ENCODE measurements at regions not wholly inside any gene's neighbourhood (a gene's known extent, or its start where the extent isn't known, plus 50 kb on each side); places are given as distances from the start of the nearest gene placed in this dataset.

GRCh38 chr10:108453166-108453565, 1288.7 kb upstream of the SORCS1 start:
- DNase-seq = no peak

GRCh38 chr10:108452533-108452932, 1288.0 kb upstream of the SORCS1 start:
- no peak for DNase-seq

GRCh38 chr10:108450280-108450679, 1285.8 kb upstream of the SORCS1 start:
- DNase-seq = no peak

- DNase-seq = no peak
Observed at GRCh38 chr10:108445746-108446145, 1281.2 kb upstream of the SORCS1 start.

- no peak for DNase-seq
Observed at GRCh38 chr10:108443636-108444035, 1279.1 kb upstream of the SORCS1 start.

- DNase-seq = no peak
Observed at GRCh38 chr10:108439397-108439796, 1274.9 kb upstream of the SORCS1 start.

GRCh38 chr10:108436096-108436495, 1271.6 kb upstream of the SORCS1 start:
- no peak for DNase-seq

- DNase-seq = no peak
Observed at GRCh38 chr10:108434559-108435252, 1270.2 kb upstream of the SORCS1 start.

- no peak for DNase-seq
Observed at GRCh38 chr10:108427146-108427545, 1262.6 kb upstream of the SORCS1 start.

- no peak for DNase-seq
Observed at GRCh38 chr10:108425283-108425964, 1260.9 kb upstream of the SORCS1 start.

- DNase-seq = no peak
Observed at GRCh38 chr10:108424656-108425055, 1260.2 kb upstream of the SORCS1 start.

- no peak for DNase-seq
Observed at GRCh38 chr10:108422286-108422685, 1257.8 kb upstream of the SORCS1 start.

GRCh38 chr10:108421266-108421665, 1256.8 kb upstream of the SORCS1 start:
- DNase-seq = no peak

- DNase-seq = no peak
Observed at GRCh38 chr10:108413954-108414353, 1249.4 kb upstream of the SORCS1 start.

- no peak for DNase-seq
Observed at GRCh38 chr10:108412323-108412722, 1247.8 kb upstream of the SORCS1 start.

- no peak for DNase-seq
Observed at GRCh38 chr10:108411894-108412293, 1247.4 kb upstream of the SORCS1 start.

GRCh38 chr10:108411206-108411605, 1246.7 kb upstream of the SORCS1 start:
- DNase-seq = no peak

GRCh38 chr10:108410236-108410635, 1245.7 kb upstream of the SORCS1 start:
- DNase-seq = no peak

- DNase-seq = no peak
Observed at GRCh38 chr10:108409306-108409705, 1244.8 kb upstream of the SORCS1 start.

GRCh38 chr10:108404155-108404554, 1239.6 kb upstream of the SORCS1 start:
- no peak for DNase-seq

GRCh38 chr10:108399465-108399864, 1235.0 kb upstream of the SORCS1 start:
- DNase-seq = no peak

- DNase-seq = no peak
Observed at GRCh38 chr10:108393089-108393488, 1228.6 kb upstream of the SORCS1 start.

- DNase-seq = no peak
Observed at GRCh38 chr10:108392286-108392685, 1227.8 kb upstream of the SORCS1 start.

GRCh38 chr10:108388706-108389105, 1224.2 kb upstream of the SORCS1 start:
- DNase-seq = no peak

GRCh38 chr10:108385963-108386362, 1221.5 kb upstream of the SORCS1 start:
- no peak for DNase-seq

Measured in activated CD4-positive, alpha-beta T cell treated with anti-CD3 and anti-CD28 coated beads, Interleukin-2, Interleukin-6, amounts not matched to agents 100 ng/mL and 50 ng/mL, durations not matched to agents 16 hours and 8 hours (primary cell).